ENCODE measurements at regions not wholly inside any gene's neighbourhood (a gene's known extent, or its start where the extent isn't known, plus 50 kb on each side); places are given as distances from the start of the nearest gene placed in this dataset.

- TF ChIP-seq CTCF (conservative IDR thresholded peaks at IDR 0.05), result no peak
These were observed 73.4 kb upstream of the HTR1B start for GRCh38 chr6:77536701-77537100.

More at GRCh38 chr6:77536701-77537100, 73.4 kb upstream of the HTR1B start:
- H3K18ac ChIP-seq (ENCODE audit: insufficient read length, low read depth, low read length), result no peak overlapping the region
- no peak overlapping the region for H3T11ph ChIP-seq (ENCODE audit: low read length)
- H2BK20ac ChIP-seq (ENCODE audit: low read depth, low read length, poor library complexity, severe bottlenecking), result no peak overlapping the region
- no peak overlapping the region for H2BK5ac ChIP-seq (ENCODE audit: insufficient read length, low read length)
- H3K23me2 ChIP-seq (ENCODE audit: insufficient read length, low read depth, low read length, poor library complexity, severe bottlenecking), result no peaks in the 10 kb centered on the region
- no peak overlapping the region for H4K91ac ChIP-seq (ENCODE audit: insufficient read length, low read depth, low read length)
- no peak overlapping the region for H3K23ac ChIP-seq (ENCODE audit: insufficient read length, low read depth, low read length)
- Mint-ChIP-seq H3K27ac (no peak overlapping the region), H3K36me3 (ENCODE audit: insufficient read depth in 1 of 3, low read depth in 3 of 3) (no peaks in the 10 kb centered on the region; a peak in 1 of 7 replicates), H3K9me3 (peaks cover 0 to 6% of the 10 kb centered on the region in 2 experiments; a peak in 1 of 5 replicates), H3K4me3 (no peak overlapping the region), H3K4me1 (no peaks in the 10 kb centered on the region), H3K27me3 (ENCODE audit: low read depth) (no peaks in the 10 kb centered on the region)
- H4K20me1 ChIP-seq (ENCODE audit: control insufficient read depth, insufficient read depth, insufficient read length), result no peaks in the 10 kb centered on the region
- H3K79me2 ChIP-seq (ENCODE audit: insufficient read depth, low read length), result no peaks in the 10 kb centered on the region; the same call in 1 of the 2 replicates
- no peak overlapping the region for H3K27ac ChIP-seq (ENCODE audit: insufficient read length, low read depth, low read length)
- H3K4me1 ChIP-seq (ENCODE audit: insufficient read depth, low read length), result no peaks in the 10 kb centered on the region
- no CpG with 5 or more reads among the region's 7 CpGs for WGBS (ENCODE audit: extremely low coverage, insufficient read length, low lambda C conversion rate)
- no peak overlapping the region for H3K56ac ChIP-seq (ENCODE audit: insufficient read length, low read depth, low read length)
- no peak overlapping the region for H4K5ac ChIP-seq (ENCODE audit: insufficient read length, low read depth, low read length)
- H4K8ac ChIP-seq (replicated peaks; ENCODE audit: insufficient read length, low read depth, low read length), result no peak overlapping the region
- H3K9me3 ChIP-seq (ENCODE audit: control insufficient read depth, low read depth, low read length), result no peaks in the 10 kb centered on the region
- H3K27me3 ChIP-seq (ENCODE audit: insufficient read depth, low read length), result no peaks in the 10 kb centered on the region
- H3K4ac ChIP-seq (ENCODE audit: low read depth, low read length), result no peak overlapping the region
- no peak overlapping the region for H2BK12ac ChIP-seq (ENCODE audit: insufficient read length, low read depth, low read length)
- H3K4me2 ChIP-seq (ENCODE audit: insufficient read depth, insufficient read length, low read length), result no peak overlapping the region
- H2BK15ac ChIP-seq (ENCODE audit: low read depth, low read length), result no peak overlapping the region
- H3K14ac ChIP-seq (ENCODE audit: insufficient read depth, low read length), result no peak overlapping the region
- H2AFZ ChIP-seq (ENCODE audit: low read length), result no peak overlapping the region
- no peak overlapping the region for H2AK5ac ChIP-seq (ENCODE audit: insufficient read length, low read length)
- no peak for DNase-seq
- H2BK120ac ChIP-seq (ENCODE audit: low read depth, low read length, poor library complexity, severe bottlenecking), result no peak overlapping the region
- H3K79me1 ChIP-seq (ENCODE audit: insufficient read depth, low read depth, low read length, poor library complexity, severe bottlenecking), result no peaks in the 10 kb centered on the region
- H3K9ac ChIP-seq (ENCODE audit: extremely low read depth, insufficient read length, low read length), result no peak overlapping the region

Data from H9 (cell line).